K562 (cell line): ENCODE measurements at regions not wholly inside any gene's neighbourhood (a gene's known extent, or its start where the extent isn't known, plus 50 kb on each side); places are given as distances from the start of the nearest gene placed in this dataset.

Experiments
- ATAC-seq: fragments of 200-7000 bp; cut with Tn5 transposase; 3 replicates; pipeline ENCODE4 v1.9.1; 2020; ENCODE audit warnings: moderate library complexity
- BruUV-seq: library from RNA; stranded (reverse); fragments of 400-500 nt; replicated peaks from 2 replicates; lab custom pipeline; 2021; lab: Mats Ljungman, UMichigan
- CTCF ChIA-PET: fragments of 300-600 bp; formaldehyde crosslinking; extraction: SDS; loops from one replicate; lab custom pipeline; 2021; ENCODE audit warnings: low intra/inter-chr PET ratio; lab: Yijun Ruan, JAX
- POLR2A ChIA-PET: fragments of 300-600, 350-650 bp; sonication (Branson Sonifier 250); formaldehyde crosslinking; extraction: SDS; loops from one replicate; lab custom pipeline; 2021; ENCODE audit warnings: antibody characterized with exemption, inconsistent platforms; lab: Yijun Ruan, JAX
- DNase-seq, 4 experiments: peaks; one replicate each; pipeline versions ENCODE4 v3.0.0 to v3.0.0-alpha.2; 2011 to 2018; ENCODE audit warnings: low spot score in 3 of 4, mixed read lengths in 3 of 4; ENCODE audit errors: extremely low read depth in 1 of 4
- FAIRE-seq: peaks from 2 replicates; lab custom pipeline; 2011; peaks lifted over from hg19 to GRCh38; lab: Jason Lieb, UNC
- H2AFZ ChIP-seq: 2 replicates; pipeline ENCODE4 v1.6.0; 2011; ENCODE audit warnings: low read depth, low read length, control low read depth, inconsistent platforms
- H3K27ac ChIP-seq: fragments of 200-600 bp; 3 replicates; pipeline ENCODE4 v1.8.0; 2011; ENCODE audit warnings: low read depth, mild to moderate bottlenecking, control low read depth, inconsistent platforms, low read length, moderate library complexity, mixed read lengths; ENCODE audit errors: extremely low read depth
- H3K27me3 ChIP-seq, 2 experiments: fragments of 300-600 bp in 1 of 2; 2 replicates in 1 of 2; 3 replicates in 1 of 2; pipeline versions ENCODE4 v1.6.0 to v1.8.0; 2011; ENCODE audit warnings: inconsistent platforms in 2 of 2, low read length in 2 of 2, mild to moderate bottlenecking in 1 of 2, mixed read lengths in 1 of 2, moderate library complexity in 1 of 2; ENCODE audit not compliant: control insufficient read depth in 2 of 2, insufficient read depth in 2 of 2
- H3K36me3 ChIP-seq: fragments of 300-600 bp; 3 replicates; pipeline ENCODE4 v1.8.0; 2011; ENCODE audit warnings: mild to moderate bottlenecking, low read length, inconsistent platforms; ENCODE audit not compliant: control insufficient read depth, insufficient read depth
- H3K4me1 ChIP-seq, 2 experiments: fragments of 200-600 bp in 1 of 2; replicated peaks in 1 of 2; 2 replicates in 1 of 2; 3 replicates in 1 of 2; pipeline versions ENCODE4 v1.5.1 to v1.8.0; 2011; ENCODE audit warnings: inconsistent platforms in 2 of 2, low read length in 2 of 2, mild to moderate bottlenecking in 1 of 2, mixed read lengths in 1 of 2, moderate library complexity in 1 of 2; ENCODE audit not compliant: control insufficient read depth in 2 of 2, insufficient read depth in 2 of 2
- H3K4me2 ChIP-seq: 2 replicates; pipeline ENCODE4 v1.6.1; 2011; ENCODE audit warnings: low read length, control low read depth, inconsistent platforms, mixed read lengths; ENCODE audit not compliant: insufficient read depth
- H3K4me3 ChIP-seq: fragments of 200-600 bp; sonication (generic), shearing (Covaris generic); 2 replicates; pipeline ENCODE4 v1.5.1; 2016; ENCODE audit warnings: control low read depth, inconsistent platforms
- H3K79me2 ChIP-seq: fragments of 200-600 bp; 3 replicates; pipeline ENCODE4 v1.8.0; 2011; ENCODE audit warnings: low read length, inconsistent platforms; ENCODE audit not compliant: control insufficient read depth, insufficient read depth
- H3K9ac ChIP-seq, 2 experiments: 2 replicates each; pipeline versions ENCODE4 v1.6.0 to v1.6.1; 2011; ENCODE audit warnings: low read depth in 2 of 2, low read length in 2 of 2, control low read depth in 1 of 2, inconsistent platforms in 1 of 2, mild to moderate bottlenecking in 1 of 2, mixed read lengths in 1 of 2; ENCODE audit not compliant: insufficient read depth in 1 of 2
- H3K9me1 ChIP-seq: one replicate; pipeline ENCODE4 v1.6.0; 2011; ENCODE audit warnings: inconsistent platforms, mild to moderate bottlenecking, low read length, moderate library complexity; ENCODE audit not compliant: control insufficient read depth, insufficient read depth
- H3K9me3 ChIP-seq: replicated peaks from 2 replicates; pipeline ENCODE4 v1.5.1; 2011; ENCODE audit warnings: low read depth, low read length, inconsistent platforms; ENCODE audit not compliant: control insufficient read depth, insufficient read depth
- H4K20me1 ChIP-seq: replicated peaks from 2 replicates; pipeline ENCODE4 v1.6.1; 2011; ENCODE audit warnings: low read length, inconsistent platforms, mixed read lengths; ENCODE audit not compliant: control insufficient read depth, insufficient read depth
- ATF3 ChIP-seq, 2 experiments: fragments of 450-650 bp in 1 of 2; sonication (generic) in 1 of 2; formaldehyde crosslinking in 1 of 2; IDR thresholded peaks in 1 of 2; conservative IDR thresholded peaks in 1 of 2; 2 replicates each; pipeline versions ENCODE4 v1.6.1 to v1.8.1; 2016 to 2023; ENCODE audit warnings: mild to moderate bottlenecking in 2 of 2, moderate library complexity in 2 of 2, inconsistent platforms in 1 of 2, missing genetic modification reagents in 1 of 2
- GTF3C2 ChIP-seq: IDR thresholded peaks from 3 replicates; pipeline ENCODE4 v1.6.1; 2011; ENCODE audit warnings: borderline replicate concordance, mild to moderate bottlenecking, moderate library complexity; ENCODE audit not compliant: insufficient read length; ENCODE audit errors: extremely low read depth
- KAT2B ChIP-seq: IDR thresholded peaks from one replicate; pipeline ENCODE4 v1.6.1; 2012; ENCODE audit warnings: low read depth, mild to moderate bottlenecking, control low read depth, inconsistent platforms, low read length, moderate library complexity
- MAFG ChIP-seq: fragments of 450-650 bp; conservative IDR thresholded peaks from 2 replicates; pipeline ENCODE4 v1.6.1; 2016; ENCODE audit warnings: missing genetic modification characterization, missing compliant biosample characterization
- SMAD3 ChIP-seq: fragments of 450-650 bp; formaldehyde crosslinking; conservative IDR thresholded peaks from 2 replicates; pipeline ENCODE4 v1.4.0; 2020; ENCODE audit warnings: mild to moderate bottlenecking
- TCFL5 ChIP-seq: fragments of 250-450 bp; sonication (Bioruptor Pico); conservative IDR thresholded peaks from 2 replicates; pipeline ENCODE4 v1.6.1; 2021; ENCODE audit warnings: mild to moderate bottlenecking, moderate library complexity, matching md5 sums
- WGBS: fragments of 100-300 bp; shearing (Covaris generic); methylation state at CpG from one replicate; pipeline ENCODE4 v1.1.6; 2016; ENCODE audit warnings: low coverage, mixed read lengths; ENCODE audit not compliant: insufficient coverage; ENCODE audit errors: missing lambda C conversion rate; 5-methylcytosine and 5-hydroxymethylcytosine counted together
- in situ Hi-C: fragments of 300-500 bp; cut with MboI; formaldehyde crosslinking; loops from 4 replicates; pipeline ENCODE4 v1.15.0; 2018; ENCODE audit warnings: inconsistent platforms, mixed read lengths
- intact Hi-C: fragments of 100-400 bp; cut with micrococcal nuclease; formaldehyde crosslinking; loops from 2 replicates; pipeline ENCODE4 v1.14.2; 2022

- TF ChIP-seq ATF3 (IDR thresholded peaks at IDR 0.05) (no peak), ATF3 (CRISPR knock-in tag; conservative IDR thresholded peaks at IDR 0.05) (no peak), SMAD3 (CRISPR knock-in tag) (no peak), TCFL5 (no peak), MAFG (tag) (no peak)
These were observed 158.2 kb upstream of the ARHGEF26 start (continued) for GRCh38 chr3:153963012-153963411.

- no peak for TF ChIP-seq GTF3C2
- no peak for TF ChIP-seq KAT2B
- POLR2A ChIA-PET = no interaction called here
- FAIRE-seq (no peak), DNase-seq (no peak), ATAC-seq (no peak)
- intact Hi-C loops = no loop called here
- H3K27me3 ChIP-seq = no peaks in the 10 kb centered on the region
- BruUV-seq = no TSS peak
- 0% methylated on average over 2 of the region's 2 CpGs for whole genome bisulfite sequencing
- H3K36me3 ChIP-seq = no peaks in the 10 kb centered on the region
- H3K9me3 ChIP-seq = no peaks in the 10 kb centered on the region
- no peak overlapping the region for H3K4me3 ChIP-seq
- no peak overlapping the region for H2AFZ ChIP-seq
- H3K79me2 ChIP-seq = no peaks in the 10 kb centered on the region
- CTCF ChIA-PET = no interaction called here
- H3K4me2 ChIP-seq = no peak overlapping the region
- H3K9ac ChIP-seq = no peak overlapping the region
- H4K20me1 ChIP-seq = no peaks in the 10 kb centered on the region
- in situ Hi-C loops = no loop called here
- H3K9me1 ChIP-seq = no peaks in the 10 kb centered on the region
- H3K27ac ChIP-seq = no peak overlapping the region
- H3K4me1 ChIP-seq = no peaks in the 10 kb centered on the region
These were observed 153.9 kb upstream of the ARHGEF26 start for GRCh38 chr3:153967260-153967659.
